Kidney (tissue), 13 donors: ENCODE measurements at regions not wholly inside any gene's neighbourhood (a gene's known extent, or its start where the extent isn't known, plus 50 kb on each side); places are given as distances from the start of the nearest gene placed in this dataset.
"Not testable (repeated sequence)": the region's sequence is repeated elsewhere in the genome, so short reads cannot be mapped to it uniquely, and the experiment has no call there.

Experiments
- DNase-seq, 5 donors: peaks; one replicate each; pipeline ENCODE4 v3.0.0-alpha.2; 2013 to 2020
- FAIRE-seq: peaks from 2 replicates; lab custom pipeline; 2012; peaks lifted over from hg19 to GRCh38; lab: Jason Lieb, UNC
- H3K27ac ChIP-seq, 2 donors: one replicate each; pipeline ENCODE4 v1.7.0; 2013; ENCODE audit warnings: low read depth in 2 of 2, low read length in 2 of 2, inconsistent platforms in 1 of 2
- H3K27me3 ChIP-seq: one replicate; pipeline ENCODE4 v1.7.1; 2013; ENCODE audit warnings: low read length, inconsistent platforms; ENCODE audit not compliant: control insufficient read depth, insufficient read depth
- H3K36me3 ChIP-seq, 3 donors: one replicate each; pipeline versions ENCODE4 v1.7.0 to v1.7.1; 2013; ENCODE audit warnings: low read length in 3 of 3, control low read depth in 1 of 3, inconsistent platforms in 1 of 3; ENCODE audit not compliant: insufficient read depth in 3 of 3, control insufficient read depth in 2 of 3
- H3K4me1 ChIP-seq, 3 donors: one replicate each; pipeline versions ENCODE4 v1.7.0 to v1.7.1; 2013; ENCODE audit warnings: low read length in 3 of 3, inconsistent platforms in 1 of 3, low read depth in 1 of 3; ENCODE audit not compliant: control insufficient read depth in 2 of 3, insufficient read depth in 2 of 3
- H3K4me3 ChIP-seq, 3 donors: one replicate each; pipeline versions ENCODE4 v1.7.0 to v1.8.1; 2013; ENCODE audit warnings: low read length in 3 of 3, control low read depth in 1 of 3, inconsistent platforms in 1 of 3
- H3K9ac ChIP-seq, 3 donors: one replicate each; pipeline versions ENCODE4 v1.7.0 to v1.7.1; 2013; ENCODE audit warnings: low read length in 3 of 3, control low read depth in 1 of 3, inconsistent platforms in 1 of 3
- H3K9me3 ChIP-seq, 3 donors: one replicate each; pipeline versions ENCODE4 v1.7.0 to v1.7.1; 2013; ENCODE audit warnings: low read length in 3 of 3, control low read depth in 1 of 3, inconsistent platforms in 1 of 3; ENCODE audit not compliant: control insufficient read depth in 2 of 3, insufficient read depth in 1 of 3
- CTCF ChIP-seq: IDR thresholded peaks from 3 replicates; pipeline ENCODE4 v1.5.1; 2012; ENCODE audit warnings: mild to moderate bottlenecking, moderate library complexity, borderline replicate concordance; ENCODE audit not compliant: insufficient read depth; ENCODE audit errors: extremely low read depth
- intact Hi-C: fragments of 100-400 bp; cut with DNase I; formaldehyde crosslinking; loops from one replicate; pipeline ENCODE4 v1.11.1; 2022
- donor health status: control.
- donor health status: control.
- donor health status: control.
- donor health status: control.
- donor health status: control.
- donor health status: DM: yes; HTN: yes; CAD: no.
- donor health status: Normal renal cell carcinoma (clear cell type).

GRCh38 chr16:73403291-73403690, 355.4 kb upstream of the ZFHX3 start:
- Histone ChIP-seq H3K9ac (no peak overlapping the region), H3K9me3 (no peaks in the 10 kb centered on the region), H3K4me3 (no peak overlapping the region), H3K36me3 (no peaks in the 10 kb centered on the region), H3K27me3 (no peaks in the 10 kb centered on the region), H3K4me1 (no peaks in the 10 kb centered on the region), H3K27ac (no peak overlapping the region)
- TF ChIP-seq CTCF: no peak
- intact Hi-C loops: no loop called here
- FAIRE-seq (no peak), DNase-seq (no peak)

GRCh38 chr16:73400951-73401350, 353.0 kb upstream of the ZFHX3 start:
- Histone ChIP-seq H3K27ac (no peak overlapping the region), H3K9ac (no peak overlapping the region), H3K9me3 (no peaks in the 10 kb centered on the region), H3K27me3 (no peaks in the 10 kb centered on the region), H3K36me3 (no peaks in the 10 kb centered on the region), H3K4me3 (no peak overlapping the region), H3K4me1 (no peaks in the 10 kb centered on the region)
- intact Hi-C loops: no loop called here
- FAIRE-seq: no peak
- no peak for TF ChIP-seq CTCF
- no peak for DNase-seq

DNA sequence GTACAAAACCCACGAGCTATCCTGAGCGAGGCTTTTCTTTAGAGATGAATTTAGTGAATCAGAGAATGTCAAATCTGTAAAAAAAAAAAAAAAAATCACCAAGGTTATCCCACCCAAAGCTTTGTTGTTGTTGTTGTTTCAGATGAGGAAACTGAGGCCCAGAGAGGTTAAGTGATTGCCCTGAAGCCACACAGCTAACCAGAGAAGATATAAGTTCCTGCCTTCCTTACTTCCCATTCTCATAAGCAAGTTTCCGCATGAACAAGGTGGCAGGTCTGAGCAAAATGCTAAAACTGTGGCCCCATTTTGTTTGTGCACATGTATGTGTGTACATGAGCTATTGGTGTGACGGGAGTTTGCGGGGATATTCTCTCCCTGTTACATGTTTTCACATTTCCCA, 352.1 kb upstream of the ZFHX3 start:
- Histone ChIP-seq H3K9ac (no peak overlapping the region), H3K9me3 (no peaks in the 10 kb centered on the region), H3K27ac (no peak overlapping the region), H3K4me3 (no peak overlapping the region), H3K36me3 (no peaks in the 10 kb centered on the region), H3K4me1 (no peaks in the 10 kb centered on the region), H3K27me3 (no peaks in the 10 kb centered on the region)
- intact Hi-C loops: no loop called here
- DNase-seq: no peak
- FAIRE-seq: no peak
- TF ChIP-seq CTCF: no peak

- no peak for DNase-seq
- Histone ChIP-seq H3K4me3 (no peak overlapping the region), H3K27ac (no peak overlapping the region), H3K9ac (no peak overlapping the region), H3K4me1 (no peaks in the 10 kb centered on the region), H3K27me3 (no peaks in the 10 kb centered on the region), H3K9me3 (no peaks in the 10 kb centered on the region), H3K36me3 (no peaks in the 10 kb centered on the region)
- TF ChIP-seq CTCF: no peak
- intact Hi-C loops: no loop called here
- no peak for FAIRE-seq
Measured at GRCh38 chr16:73399486-73399885, 351.6 kb upstream of the ZFHX3 start.

- H3K9ac ChIP-seq, intact Hi-C loops, H3K36me3 ChIP-seq, H3K27me3 ChIP-seq, DNase-seq, H3K27ac ChIP-seq, H3K4me1 ChIP-seq, FAIRE-seq, H3K9me3 ChIP-seq, H3K4me3 ChIP-seq: not testable (repeated sequence)
Measured at GRCh38 chr16:73398604-73399003, 350.7 kb upstream of the ZFHX3 start.
